ENCODE measurements at regions not wholly inside any gene's neighbourhood (a gene's known extent, or its start where the extent isn't known, plus 50 kb on each side); places are given as distances from the start of the nearest gene placed in this dataset.

DNA sequence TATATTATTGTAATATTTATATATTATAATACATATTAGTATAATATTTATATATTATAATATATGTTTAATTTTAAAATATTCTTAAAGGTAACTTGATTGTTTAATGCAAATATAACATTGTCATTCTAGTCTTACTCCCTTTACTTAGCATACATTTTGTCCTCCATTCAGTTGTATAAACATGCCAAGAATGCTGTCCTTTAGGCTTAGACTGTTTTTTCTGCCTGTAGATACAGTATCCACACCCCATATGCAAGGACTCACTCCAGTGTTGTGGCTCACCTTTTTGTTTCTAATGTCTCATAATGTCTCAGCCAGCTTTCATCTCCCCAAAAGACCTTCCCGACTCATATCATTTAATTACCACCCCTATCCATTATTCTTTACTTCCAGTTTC lies 2110.0 kb downstream of the PCDH7 start:
- no peak overlapping the region for H3K4me3 ChIP-seq
- intact Hi-C loops (cut with DNase I) = no loop called here
- H3K9me3 ChIP-seq (replicated peaks in 1 of 3) = no peaks in the 10 kb centered on the region
- no peaks in the 10 kb centered on the region for H3K36me3 ChIP-seq (replicated peaks in 1 of 2)
- no peak for DNase-seq
- H3K27me3 ChIP-seq = no peaks in the 10 kb centered on the region
- WGBS, 4 donors = 81 to 87% (median 82%) methylated on average over 1 of the region's 1 CpG
- TF ChIP-seq POLR2A (IDR thresholded peaks at IDR 0.05) = no peak
- TF ChIP-seq, protein P1, sequence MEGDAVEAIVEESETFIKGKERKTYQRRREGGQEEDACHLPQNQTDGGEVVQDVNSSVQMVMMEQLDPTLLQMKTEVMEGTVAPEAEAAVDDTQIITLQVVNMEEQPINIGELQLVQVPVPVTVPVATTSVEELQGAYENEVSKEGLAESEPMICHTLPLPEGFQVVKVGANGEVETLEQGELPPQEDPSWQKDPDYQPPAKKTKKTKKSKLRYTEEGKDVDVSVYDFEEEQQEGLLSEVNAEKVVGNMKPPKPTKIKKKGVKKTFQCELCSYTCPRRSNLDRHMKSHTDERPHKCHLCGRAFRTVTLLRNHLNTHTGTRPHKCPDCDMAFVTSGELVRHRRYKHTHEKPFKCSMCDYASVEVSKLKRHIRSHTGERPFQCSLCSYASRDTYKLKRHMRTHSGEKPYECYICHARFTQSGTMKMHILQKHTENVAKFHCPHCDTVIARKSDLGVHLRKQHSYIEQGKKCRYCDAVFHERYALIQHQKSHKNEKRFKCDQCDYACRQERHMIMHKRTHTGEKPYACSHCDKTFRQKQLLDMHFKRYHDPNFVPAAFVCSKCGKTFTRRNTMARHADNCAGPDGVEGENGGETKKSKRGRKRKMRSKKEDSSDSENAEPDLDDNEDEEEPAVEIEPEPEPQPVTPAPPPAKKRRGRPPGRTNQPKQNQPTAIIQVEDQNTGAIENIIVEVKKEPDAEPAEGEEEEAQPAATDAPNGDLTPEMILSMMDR (IDR thresholded peaks at IDR 0.05) = no peak
- no peak overlapping the region for H3K27ac ChIP-seq
- no peaks in the 10 kb centered on the region for H3K4me1 ChIP-seq (replicated peaks in 1 of 2)

DNA sequence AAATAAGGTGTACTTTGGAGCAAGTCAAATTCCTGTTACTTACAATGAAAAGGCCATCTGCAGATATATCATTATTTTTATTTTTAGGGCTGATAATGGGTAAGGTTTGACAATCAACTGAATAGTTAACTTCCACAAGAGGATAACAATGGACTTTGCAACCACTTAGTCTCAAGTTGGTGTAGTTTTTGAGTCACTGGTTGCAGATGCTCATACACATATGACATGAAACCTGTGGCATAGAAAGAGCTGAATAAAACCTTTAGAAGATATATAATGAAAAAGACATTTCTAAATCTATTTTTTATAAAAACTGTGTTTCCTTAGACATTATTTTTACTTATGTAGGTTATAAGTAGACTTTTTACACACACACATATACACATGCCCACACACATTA lies 2110.9 kb downstream of the PCDH7 start:
- intact Hi-C loops (cut with DNase I) = no loop called here
- Histone ChIP-seq H3K4me3 (no peak overlapping the region), H3K27me3 (no peaks in the 10 kb centered on the region), H3K9me3 (replicated peaks in 1 of 3) (no peaks in the 10 kb centered on the region), H3K27ac (no peak overlapping the region), H3K4me1 (replicated peaks in 1 of 2) (no peaks in the 10 kb centered on the region), H3K36me3 (replicated peaks in 1 of 2) (no peaks in the 10 kb centered on the region)
- TF ChIP-seq, protein P1 (IDR thresholded peaks at IDR 0.05) = no peak
- TF ChIP-seq POLR2A (IDR thresholded peaks at IDR 0.05) = no peak
- DNase-seq = no peak

DNA sequence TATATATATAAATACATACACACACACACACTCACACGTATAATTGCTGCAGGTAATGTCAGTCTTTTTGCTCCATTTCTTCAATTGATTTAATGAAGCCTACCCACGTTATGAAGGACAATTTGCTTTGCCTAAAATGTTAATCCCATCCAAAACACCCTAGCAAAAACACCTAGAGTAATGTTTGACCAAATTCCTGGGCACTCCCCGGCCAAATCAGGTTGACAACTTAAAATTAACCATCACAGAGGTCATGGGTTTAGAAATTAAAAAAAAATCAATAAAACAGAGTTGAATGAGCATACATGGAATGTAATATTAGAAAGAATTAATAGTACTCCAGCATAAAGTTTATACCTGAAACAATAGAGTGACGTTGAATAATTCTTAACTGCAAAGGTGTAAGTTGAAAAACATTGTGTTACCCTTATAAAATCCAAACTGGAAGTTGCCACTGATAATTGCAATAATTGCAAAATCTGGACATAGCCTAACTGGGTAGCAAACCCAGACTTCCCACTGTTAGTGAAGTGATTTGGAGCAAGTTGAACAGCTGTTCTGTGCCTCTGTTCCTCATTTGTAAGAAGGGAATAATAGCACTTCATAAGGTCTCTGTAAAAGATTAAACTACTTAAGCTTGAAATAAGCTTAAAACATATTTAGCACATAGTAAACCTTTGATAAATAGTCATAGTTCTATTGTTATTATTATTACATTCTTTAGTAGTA lies 2120.5 kb downstream of the PCDH7 start:
- Histone ChIP-seq H3K27ac (no peak overlapping the region), H3K4me1 (replicated peaks in 1 of 2) (no peaks in the 10 kb centered on the region), H3K4me3 (no peak overlapping the region), H3K27me3 (no peaks in the 10 kb centered on the region), H3K36me3 (replicated peaks in 1 of 2) (no peaks in the 10 kb centered on the region), H3K9me3 (replicated peaks in 1 of 3) (no peaks in the 10 kb centered on the region)
- intact Hi-C loops (cut with DNase I) = no loop called here
- WGBS, 4 donors = 77 to 80% (median 79%) methylated on average over 4 of the region's 4 CpGs
- TF ChIP-seq, protein P1 (IDR thresholded peaks at IDR 0.05) = no peak
- TF ChIP-seq POLR2A (IDR thresholded peaks at IDR 0.05) = no peak
- no peak for DNase-seq

DNA sequence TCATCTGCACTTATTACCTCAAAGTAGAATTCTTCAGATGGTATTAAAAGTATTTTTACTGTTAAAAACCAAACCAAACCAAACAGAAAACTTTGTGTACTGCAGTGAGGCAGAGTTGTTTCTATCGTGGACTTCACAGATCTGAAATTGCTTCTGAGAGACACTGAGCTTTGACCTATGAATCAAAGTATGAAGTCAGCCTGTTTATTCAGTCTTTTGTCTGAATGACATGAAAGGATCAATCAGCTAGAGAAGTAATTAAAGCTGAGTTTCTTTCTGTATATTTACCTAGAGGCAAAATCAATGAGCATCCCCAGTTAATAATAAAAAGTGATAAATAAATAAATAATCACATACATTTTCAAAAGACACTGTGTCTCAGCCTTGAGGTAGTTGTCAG lies 2121.0 kb downstream of the PCDH7 start:
- TF ChIP-seq POLR2A (IDR thresholded peaks at IDR 0.05) = no peak
- Histone ChIP-seq H3K4me1 (replicated peaks in 1 of 2) (no peaks in the 10 kb centered on the region), H3K27ac (no peak overlapping the region), H3K27me3 (no peaks in the 10 kb centered on the region), H3K4me3 (no peak overlapping the region), H3K9me3 (replicated peaks in 1 of 3) (no peaks in the 10 kb centered on the region), H3K36me3 (replicated peaks in 1 of 2) (no peaks in the 10 kb centered on the region)
- 31 to 49% (median 44%) methylated on average over 1 of the region's 1 CpG for WGBS, 4 donors
- DNase-seq = no peak
- intact Hi-C loops (cut with DNase I) = no loop called here

DNA sequence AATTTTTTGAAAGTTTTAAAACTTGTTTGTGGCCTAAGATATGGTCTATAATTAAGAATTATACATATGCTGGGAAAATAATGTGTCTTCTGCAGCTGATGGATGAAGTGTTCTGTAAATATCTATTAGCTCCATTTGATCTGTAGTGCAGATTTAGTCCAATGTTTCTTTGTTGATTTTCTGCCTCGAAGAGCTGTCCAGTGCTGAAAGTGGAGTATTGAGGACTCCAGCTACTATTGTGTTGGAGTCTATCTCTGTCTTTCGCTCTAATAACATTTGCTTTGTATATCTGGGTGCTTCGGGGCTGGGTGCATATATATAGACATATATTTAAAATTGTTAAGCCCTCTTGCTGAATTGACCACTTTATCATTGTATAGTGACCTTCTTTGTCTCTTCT lies 2127.3 kb downstream of the PCDH7 start:
- no peak overlapping the region for H3K4me3 ChIP-seq
- no peaks in the 10 kb centered on the region for H3K27me3 ChIP-seq
- no peaks in the 10 kb centered on the region for H3K36me3 ChIP-seq (replicated peaks in 1 of 2)
- TF ChIP-seq, protein P1 (IDR thresholded peaks at IDR 0.05) = no peak
- no peak for TF ChIP-seq POLR2A (IDR thresholded peaks at IDR 0.05)
- DNase-seq = no peak
- intact Hi-C loops (cut with DNase I) = no loop called here
- H3K4me1 ChIP-seq (replicated peaks in 1 of 2) = no peaks in the 10 kb centered on the region
- 68 to 77% (median 71%) methylated on average over 3 of the region's 3 CpGs for WGBS, 4 donors
- H3K27ac ChIP-seq = no peak overlapping the region
- H3K9me3 ChIP-seq (replicated peaks in 1 of 3) = no peaks in the 10 kb centered on the region

All from adrenal gland (tissue), 9 donors.